MM.1S (cell line): ENCODE measurements at regions not wholly inside any gene's neighbourhood (a gene's known extent, or its start where the extent isn't known, plus 50 kb on each side); places are given as distances from the start of the nearest gene placed in this dataset.

ENCODE experiments used
- DNase-seq: peaks from one replicate; pipeline ENCODE4 v3.0.0-alpha.2; 2015
- H2AFZ ChIP-seq: fragments of 300-600 bp; sonication (generic); 2 replicates; pipeline ENCODE4 v1.6.0; 2016; ENCODE audit warnings: antibody characterized with exemption, low read length
- H3F3A ChIP-seq: fragments of 300-600 bp; sonication (generic); 2 replicates; pipeline ENCODE4 v1.6.1; 2016; ENCODE audit warnings: mild to moderate bottlenecking, antibody characterized with exemption, low read length, moderate library complexity, mixed read lengths; ENCODE audit not compliant: insufficient read depth
- H3K27ac ChIP-seq: fragments of 300-600 bp; sonication (generic); 2 replicates; pipeline ENCODE4 v1.5.1; 2016; ENCODE audit warnings: mild to moderate bottlenecking, low read length
- H3K27me3 ChIP-seq: fragments of 300-600 bp; sonication (generic); replicated peaks from 2 replicates; pipeline ENCODE4 v1.6.0; 2016; ENCODE audit warnings: low read length; ENCODE audit not compliant: insufficient read depth
- H3K36me3 ChIP-seq: fragments of 300-600 bp; sonication (generic); replicated peaks from 2 replicates; pipeline ENCODE4 v1.6.1; 2016; ENCODE audit warnings: mild to moderate bottlenecking, low read length, mixed read lengths; ENCODE audit not compliant: insufficient read depth
- H3K4me1 ChIP-seq: fragments of 300-600 bp; sonication (generic); 2 replicates; pipeline ENCODE4 v1.6.1; 2016; ENCODE audit warnings: low read length, mixed read lengths
- H3K4me2 ChIP-seq: fragments of 300-600 bp; sonication (generic); 2 replicates; pipeline ENCODE4 v1.6.0; 2016; ENCODE audit warnings: low read depth, low read length
- H3K4me3 ChIP-seq: fragments of 300-600 bp; sonication (generic); 2 replicates; pipeline ENCODE4 v1.5.1; 2016; ENCODE audit warnings: low read length, mixed read lengths
- H3K79me2 ChIP-seq: fragments of 300-600 bp; sonication (generic); 2 replicates; pipeline ENCODE4 v1.6.1; 2016; ENCODE audit warnings: mixed run types, low read length, mixed read lengths
- H3K9ac ChIP-seq: fragments of 300-600 bp; sonication (generic); 2 replicates; pipeline ENCODE4 v1.6.1; 2016; ENCODE audit warnings: low read length, mixed read lengths
- H3K9me2 ChIP-seq: fragments of 300-600 bp; sonication (generic); replicated peaks from 2 replicates; pipeline ENCODE4 v1.6.1; 2016; ENCODE audit warnings: mild to moderate bottlenecking, low read length, mixed read lengths; ENCODE audit not compliant: insufficient read depth
- H3K9me3 ChIP-seq: fragments of 300-600 bp; sonication (generic); replicated peaks from 2 replicates; pipeline ENCODE4 v1.6.1; 2016; ENCODE audit warnings: mild to moderate bottlenecking, low read length, mixed read lengths; ENCODE audit not compliant: insufficient read depth
- H4K20me1 ChIP-seq: fragments of 300-600 bp; sonication (generic); 2 replicates; pipeline ENCODE4 v1.6.1; 2016; ENCODE audit warnings: mild to moderate bottlenecking, low read length, moderate library complexity, mixed read lengths; ENCODE audit not compliant: insufficient read depth
- CTCF ChIP-seq: fragments of 300-600 bp; sonication (generic); IDR thresholded peaks from 2 replicates; pipeline ENCODE4 v1.5.1; 2016; ENCODE audit warnings: antibody characterized with exemption, low read length, mixed read lengths
- EZH2 ChIP-seq: fragments of 300-600 bp; sonication (generic); optimal IDR thresholded peaks from 2 replicates; pipeline ENCODE3; 2017; ENCODE audit warnings: low read depth, mild to moderate bottlenecking, antibody characterized with exemption, low read length, mixed read lengths
- EZH2phosphoT487 ChIP-seq: fragments of 300-600 bp; sonication (generic); IDR thresholded peaks from 2 replicates; pipeline ENCODE4 v1.6.1; 2018; ENCODE audit warnings: antibody characterized with exemption, low read length

GRCh38 chr4:148503681-148504080 lies 61.5 kb upstream of the NR3C2 start:
- TF ChIP-seq EZH2phosphoT487 (no peak), EZH2 (no peak), CTCF (no peak)
- Histone ChIP-seq H3K79me2 (no peaks in the 10 kb centered on the region), H3K4me1 (no peaks in the 10 kb centered on the region), H4K20me1 (no peaks in the 10 kb centered on the region), H3K36me3 (no peaks in the 10 kb centered on the region), H3K9ac (no peak overlapping the region), H3K9me3 (no peaks in the 10 kb centered on the region), H2AFZ (no peak overlapping the region), H3K27ac (no peak overlapping the region), H3K27me3 (no peaks in the 10 kb centered on the region), H3K4me3 (no peak overlapping the region), H3K4me2 (no peak overlapping the region), H3F3A (no peaks in the 10 kb centered on the region), H3K9me2 (no peaks in the 10 kb centered on the region)
- DNase-seq = no peak

- Histone ChIP-seq H3K36me3 (no peaks in the 10 kb centered on the region), H3K4me1 (no peaks in the 10 kb centered on the region), H2AFZ (no peak overlapping the region), H3K4me3 (no peak overlapping the region), H3K9ac (no peak overlapping the region), H3K27me3 (no peaks in the 10 kb centered on the region), H3K4me2 (no peak overlapping the region), H3K9me3 (no peaks in the 10 kb centered on the region), H3K9me2 (no peaks in the 10 kb centered on the region), H3K79me2 (no peaks in the 10 kb centered on the region), H3K27ac (no peak overlapping the region), H3F3A (no peaks in the 10 kb centered on the region), H4K20me1 (no peaks in the 10 kb centered on the region)
- no peak for DNase-seq
- TF ChIP-seq EZH2phosphoT487 (no peak), EZH2 (no peak), CTCF (no peak)
These were observed 55.0 kb upstream of the NR3C2 start for GRCh38 chr4:148497258-148497657.

GRCh38 chr4:148495463-148495862 lies 53.2 kb upstream of the NR3C2 start:
- Histone ChIP-seq H3K9me2 (no peaks in the 10 kb centered on the region), H4K20me1 (no peaks in the 10 kb centered on the region), H3K4me2 (no peak overlapping the region), H3F3A (no peaks in the 10 kb centered on the region), H3K9me3 (no peaks in the 10 kb centered on the region), H2AFZ (no peak overlapping the region), H3K4me1 (no peaks in the 10 kb centered on the region), H3K9ac (no peak overlapping the region), H3K27me3 (no peaks in the 10 kb centered on the region), H3K27ac (no peak overlapping the region), H3K4me3 (no peak overlapping the region), H3K36me3 (no peaks in the 10 kb centered on the region), H3K79me2 (no peaks in the 10 kb centered on the region)
- DNase-seq = no peak
- TF ChIP-seq EZH2 (no peak), EZH2phosphoT487 (no peak), CTCF (no peak)
